Body of pancreas (tissue), 4 donors: ENCODE measurements at regions not wholly inside any gene's neighbourhood (a gene's known extent, or its start where the extent isn't known, plus 50 kb on each side); places are given as distances from the start of the nearest gene placed in this dataset.

Experiments
- ATAC-seq: fragments of 150-250 bp; one replicate; pipeline ENCODE4 v1.9.1; 2016
- DNase-seq, 4 donors: peaks; one replicate each; pipeline ENCODE4 v3.0.0-alpha.2; 2019
- H3K27ac ChIP-seq, 4 donors: fragments of 200-600 bp; sonication (generic); 1 replicate in 3 of 4; 2 replicates in 1 of 4; pipeline versions ENCODE4 v1.5.1 to v1.6.1; 2016 to 2019; ENCODE audit warnings: mild to moderate bottlenecking in 1 of 4, mixed read lengths in 1 of 4, moderate library complexity in 1 of 4
- H3K27me3 ChIP-seq, 2 donors: fragments of 200-600 bp; sonication (generic); one replicate each; pipeline ENCODE4 v1.6.0; 2016; ENCODE audit warnings: mild to moderate bottlenecking in 1 of 2
- H3K36me3 ChIP-seq, 2 donors: fragments of 200-600 bp; sonication (generic); replicated peaks in 1 of 2; 2 replicates each; pipeline ENCODE4 v1.5.1; 2016; ENCODE audit warnings: low read depth in 2 of 2; ENCODE audit not compliant: insufficient read depth in 1 of 2
- H3K4me1 ChIP-seq: fragments of 200-600 bp; sonication (generic); one replicate; pipeline ENCODE4 v1.6.0; 2016
- H3K4me3 ChIP-seq, 2 donors: fragments of 200-600 bp; sonication (generic); 1 replicate in 1 of 2; 2 replicates in 1 of 2; pipeline ENCODE4 v1.5.1; 2016 to 2019
- H3K9me3 ChIP-seq, 3 donors: fragments of 200-600 bp; sonication (generic); 1 replicate in 2 of 3; 2 replicates in 1 of 3; pipeline ENCODE4 v1.5.1; 2016
- POLR2A ChIP-seq, 3 donors: fragments of 450-650 bp; IDR thresholded peaks; one replicate each; pipeline ENCODE4 v1.6.1; 2016; ENCODE audit warnings: antibody characterized with exemption in 3 of 3, mild to moderate bottlenecking in 2 of 3
- WGBS, 2 donors: methylation state at CpG; one replicate each; pipeline ENCODE4 v1.1.5; 2017; 5-methylcytosine and 5-hydroxymethylcytosine counted together
- intact Hi-C: fragments of 100-400 bp; cut with DNase I; formaldehyde crosslinking; loops from one replicate; pipeline ENCODE4 v1.15.1; 2023
- TF ChIP-seq, protein P1 (sequence below), 7 experiments: fragments of 450-650 bp in 4 of 7; fragments of 200-600 bp in 3 of 7; sonication (generic) in 3 of 7; IDR thresholded peaks; one replicate each; pipeline ENCODE4 v1.5.1; 2016 to 2019; ENCODE audit warnings: antibody characterized with exemption in 7 of 7

DNA sequence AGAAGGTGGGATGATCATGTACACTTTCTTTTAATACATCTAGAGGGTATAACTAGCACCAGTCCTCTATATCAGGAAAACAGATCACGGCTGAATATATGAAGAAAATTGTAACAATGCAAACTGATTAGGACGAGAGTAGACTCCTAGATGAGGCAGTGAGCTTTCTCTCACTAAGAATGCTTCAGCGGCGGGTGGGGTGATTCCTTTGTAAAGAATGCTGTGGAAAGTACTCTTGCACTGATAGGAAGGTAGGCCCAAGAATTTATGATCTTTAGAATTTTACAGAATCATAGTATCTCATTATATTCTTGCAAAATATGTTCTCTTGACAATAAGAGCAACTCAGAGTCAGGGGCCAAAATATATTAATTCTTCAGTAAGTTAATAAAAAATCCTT lies 133.0 kb downstream of the LMNTD1 start:
- no peak overlapping the region for H3K27ac ChIP-seq
- DNase-seq (no peak), ATAC-seq (no peak)
- TF ChIP-seq, protein P1, sequence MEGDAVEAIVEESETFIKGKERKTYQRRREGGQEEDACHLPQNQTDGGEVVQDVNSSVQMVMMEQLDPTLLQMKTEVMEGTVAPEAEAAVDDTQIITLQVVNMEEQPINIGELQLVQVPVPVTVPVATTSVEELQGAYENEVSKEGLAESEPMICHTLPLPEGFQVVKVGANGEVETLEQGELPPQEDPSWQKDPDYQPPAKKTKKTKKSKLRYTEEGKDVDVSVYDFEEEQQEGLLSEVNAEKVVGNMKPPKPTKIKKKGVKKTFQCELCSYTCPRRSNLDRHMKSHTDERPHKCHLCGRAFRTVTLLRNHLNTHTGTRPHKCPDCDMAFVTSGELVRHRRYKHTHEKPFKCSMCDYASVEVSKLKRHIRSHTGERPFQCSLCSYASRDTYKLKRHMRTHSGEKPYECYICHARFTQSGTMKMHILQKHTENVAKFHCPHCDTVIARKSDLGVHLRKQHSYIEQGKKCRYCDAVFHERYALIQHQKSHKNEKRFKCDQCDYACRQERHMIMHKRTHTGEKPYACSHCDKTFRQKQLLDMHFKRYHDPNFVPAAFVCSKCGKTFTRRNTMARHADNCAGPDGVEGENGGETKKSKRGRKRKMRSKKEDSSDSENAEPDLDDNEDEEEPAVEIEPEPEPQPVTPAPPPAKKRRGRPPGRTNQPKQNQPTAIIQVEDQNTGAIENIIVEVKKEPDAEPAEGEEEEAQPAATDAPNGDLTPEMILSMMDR (IDR thresholded peaks at IDR 0.05), result no peak
- no peak for TF ChIP-seq POLR2A (IDR thresholded peaks at IDR 0.05)
- H3K4me3 ChIP-seq, result no peak overlapping the region
- H3K4me1 ChIP-seq, result peaks cover 10% of the 10 kb centered on the region
- intact Hi-C loops, result no loop called here
- WGBS, 2 donors, result 54 to 68% methylated on average over 4 of the region's 4 CpGs
- H3K36me3 ChIP-seq, result no peaks in the 10 kb centered on the region
- no peaks in the 10 kb centered on the region for H3K27me3 ChIP-seq
- no peaks in the 10 kb centered on the region for H3K9me3 ChIP-seq

DNA sequence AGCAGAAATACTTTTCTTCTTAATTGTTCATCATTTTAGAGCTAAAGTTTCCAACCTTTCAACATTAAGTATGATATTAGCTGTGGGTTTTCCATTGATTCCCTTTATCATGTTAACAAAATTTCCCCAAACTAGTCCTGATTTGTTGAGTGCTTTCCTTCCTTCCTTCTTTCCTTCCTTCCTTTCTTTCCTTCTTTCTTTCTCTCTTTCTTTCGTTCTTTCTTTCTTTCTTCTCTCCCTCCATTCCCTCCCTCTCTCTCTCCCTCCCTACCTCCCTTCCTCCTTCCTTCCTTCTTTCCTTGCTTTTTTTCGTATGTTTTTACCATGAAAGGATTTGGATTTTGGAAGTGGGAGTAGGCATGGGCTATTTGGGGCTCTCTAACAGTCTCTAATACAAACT lies 133.5 kb downstream of the LMNTD1 start:
- H3K27ac ChIP-seq, result no peak overlapping the region
- H3K36me3 ChIP-seq, result no peaks in the 10 kb centered on the region
- no peak for TF ChIP-seq POLR2A (IDR thresholded peaks at IDR 0.05)
- TF ChIP-seq, protein P1 (IDR thresholded peaks at IDR 0.05), result no peak
- ATAC-seq, result no peak
- H3K4me1 ChIP-seq, result peaks cover 10% of the 10 kb centered on the region
- intact Hi-C loops, result no loop called here
- 70 to 75% methylated on average over 2 of the region's 2 CpGs for WGBS, 2 donors
- DNase-seq, result no peak
- no peaks in the 10 kb centered on the region for H3K27me3 ChIP-seq
- no peak overlapping the region for H3K4me3 ChIP-seq
- no peaks in the 10 kb centered on the region for H3K9me3 ChIP-seq

- Histone ChIP-seq H3K4me1 (no peaks in the 10 kb centered on the region), H3K36me3 (no peaks in the 10 kb centered on the region), H3K27me3 (no peaks in the 10 kb centered on the region), H3K4me3 (no peak overlapping the region), H3K27ac (no peak overlapping the region), H3K9me3 (no peaks in the 10 kb centered on the region)
- DNase-seq (no peak), ATAC-seq (no peak)
- WGBS, 2 donors, result 85 to 90% methylated on average over 3 of the region's 3 CpGs
- intact Hi-C loops, result no loop called here
- TF ChIP-seq, protein P1 (IDR thresholded peaks at IDR 0.05), result no peak
- TF ChIP-seq POLR2A (IDR thresholded peaks at IDR 0.05), result no peak
Observed at GRCh38 chr12:25417071-25417470, 136.0 kb downstream of the LMNTD1 start.

DNA sequence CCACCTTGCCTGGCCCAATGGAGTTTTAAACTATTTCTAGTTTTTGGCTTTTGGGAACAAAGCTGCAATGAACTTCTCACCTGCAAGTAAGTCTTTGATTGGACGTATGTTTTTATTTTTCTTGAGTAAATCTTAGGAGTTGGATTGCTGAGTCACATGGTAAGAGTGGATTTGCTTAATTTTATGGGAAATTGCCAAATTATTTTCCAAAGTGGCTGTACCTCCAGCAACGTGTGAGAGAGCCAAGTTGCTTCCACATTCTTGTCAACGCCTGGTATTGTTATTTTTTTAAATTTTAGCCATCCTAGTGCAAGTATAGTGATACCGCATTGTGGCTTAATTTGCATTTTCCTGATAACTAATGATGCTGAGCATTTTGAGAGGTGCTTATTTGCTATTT lies 136.6 kb downstream of the LMNTD1 start:
- WGBS, 2 donors, result 56% methylated on average over 4 of the region's 4 CpGs
- Histone ChIP-seq H3K27me3 (no peaks in the 10 kb centered on the region), H3K4me1 (no peaks in the 10 kb centered on the region), H3K36me3 (no peaks in the 10 kb centered on the region), H3K27ac (no peak overlapping the region), H3K9me3 (no peaks in the 10 kb centered on the region), H3K4me3 (no peak overlapping the region)
- ATAC-seq (no peak), DNase-seq (no peak)
- TF ChIP-seq, protein P1 (IDR thresholded peaks at IDR 0.05), result no peak
- no peak for TF ChIP-seq POLR2A (IDR thresholded peaks at IDR 0.05)
- intact Hi-C loops, result no loop called here

DNA sequence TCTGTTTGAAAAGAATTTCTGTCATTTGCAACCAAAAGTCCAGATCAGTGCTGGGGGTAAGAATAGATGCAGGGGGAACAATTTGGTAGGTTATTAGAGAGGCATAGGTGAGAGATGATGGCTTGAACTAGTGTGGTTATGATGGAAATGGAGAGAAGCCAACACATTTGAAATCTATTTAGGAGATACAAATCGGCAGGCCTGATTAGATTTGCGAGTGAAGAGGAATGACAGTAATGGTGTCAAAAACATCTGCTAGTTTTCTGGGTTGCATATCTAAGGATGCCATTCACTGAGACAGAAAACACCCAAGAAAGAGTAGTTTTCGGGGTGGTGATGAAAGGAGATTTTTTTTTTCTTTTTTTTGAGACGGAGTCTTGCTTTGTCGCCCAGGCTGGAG lies 138.1 kb downstream of the LMNTD1 start:
- Histone ChIP-seq H3K27ac (no peak overlapping the region), H3K27me3 (no peaks in the 10 kb centered on the region), H3K4me3 (no peak overlapping the region), H3K9me3 (no peaks in the 10 kb centered on the region), H3K4me1 (no peaks in the 10 kb centered on the region), H3K36me3 (no peaks in the 10 kb centered on the region)
- TF ChIP-seq, protein P1 (IDR thresholded peaks at IDR 0.05), result no peak
- TF ChIP-seq POLR2A (IDR thresholded peaks at IDR 0.05), result no peak
- intact Hi-C loops, result no loop called here
- 63 to 74% methylated on average over 5 of the region's 5 CpGs for WGBS, 2 donors
- DNase-seq (no peak), ATAC-seq (no peak)
